ENCODE measurements at regions not wholly inside any gene's neighbourhood (a gene's known extent, or its start where the extent isn't known, plus 50 kb on each side); places are given as distances from the start of the nearest gene placed in this dataset.

GRCh38 chr4:28354880-28355656 lies 1494.4 kb downstream of the STIM2 start:
- peak; percentile 26 to 73 for DNase-seq

DNA sequence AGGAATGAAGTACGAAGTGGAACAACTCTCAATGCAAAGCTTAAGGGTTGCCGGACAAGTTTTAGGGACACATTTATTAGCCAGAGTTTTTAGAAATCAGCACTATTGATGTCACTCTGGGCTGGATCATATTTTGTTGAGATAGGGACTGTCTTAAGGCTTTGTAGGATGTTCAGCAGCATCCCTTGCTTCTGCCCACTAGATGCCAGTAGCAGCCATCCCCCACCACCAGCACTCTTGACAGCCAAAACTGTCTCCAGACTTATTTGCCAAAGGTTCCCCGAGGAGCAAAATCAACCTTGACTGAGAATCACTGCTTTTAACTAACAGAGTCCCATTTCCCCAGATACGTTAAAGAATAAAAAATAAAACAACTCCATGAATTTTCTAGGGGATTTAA lies 1497.3 kb downstream of the STIM2 start:
- DNase-seq = no peak

- DNase-seq = no peak
These were observed 1498.0 kb downstream of the STIM2 start for GRCh38 chr4:28358606-28359005.

- DNase-seq = no peak
These were observed 1500.0 kb downstream of the STIM2 start for GRCh38 chr4:28360681-28361080.

DNA sequence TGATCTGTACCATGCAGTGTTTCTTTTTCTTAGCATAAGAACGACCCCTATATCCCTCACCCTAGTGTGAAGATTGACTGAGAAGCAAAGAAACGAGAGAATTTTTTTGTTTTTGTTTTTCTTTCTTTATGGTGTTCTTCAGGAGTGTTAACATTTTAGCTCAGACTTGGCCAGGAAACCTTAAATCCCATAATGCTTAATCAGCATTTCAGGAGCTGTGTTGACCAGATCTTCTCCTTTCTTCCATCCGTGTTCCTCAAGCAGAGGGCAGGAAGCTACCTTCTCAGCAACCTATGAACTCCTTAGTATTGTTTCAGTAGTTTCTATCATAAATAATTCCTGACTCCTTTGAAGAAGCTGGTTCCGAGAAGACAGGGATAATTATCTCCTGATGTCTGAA lies 1501.5 kb downstream of the STIM2 start:
- no peak for DNase-seq

- no peak for DNase-seq
These were observed 1508.9 kb downstream of the STIM2 start for GRCh38 chr4:28369499-28369898.

GRCh38 chr4:28373191-28373590 lies 1512.5 kb downstream of the STIM2 start:
- no peak for DNase-seq

DNA sequence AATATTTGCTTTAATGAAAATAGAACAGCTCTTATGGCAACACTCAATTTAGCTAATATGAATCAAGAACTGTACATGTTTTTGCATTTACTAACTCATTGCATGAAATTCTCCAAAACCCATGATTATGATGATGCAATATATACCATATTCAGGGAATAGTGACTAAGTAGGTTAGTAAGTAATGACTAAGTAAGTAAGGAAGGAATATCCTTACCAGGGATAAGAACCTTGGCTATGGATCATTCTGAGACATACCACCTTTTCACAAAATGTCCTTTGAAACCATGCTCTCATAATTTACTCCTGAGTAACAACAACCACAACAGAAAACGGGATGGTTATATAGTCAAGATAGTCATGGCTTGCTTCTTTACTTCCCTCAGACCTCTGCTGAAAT lies 1513.0 kb downstream of the STIM2 start:
- no peak for DNase-seq

- DNase-seq = no peak
These were observed 1517.6 kb downstream of the STIM2 start for GRCh38 chr4:28378109-28378830.

DNA sequence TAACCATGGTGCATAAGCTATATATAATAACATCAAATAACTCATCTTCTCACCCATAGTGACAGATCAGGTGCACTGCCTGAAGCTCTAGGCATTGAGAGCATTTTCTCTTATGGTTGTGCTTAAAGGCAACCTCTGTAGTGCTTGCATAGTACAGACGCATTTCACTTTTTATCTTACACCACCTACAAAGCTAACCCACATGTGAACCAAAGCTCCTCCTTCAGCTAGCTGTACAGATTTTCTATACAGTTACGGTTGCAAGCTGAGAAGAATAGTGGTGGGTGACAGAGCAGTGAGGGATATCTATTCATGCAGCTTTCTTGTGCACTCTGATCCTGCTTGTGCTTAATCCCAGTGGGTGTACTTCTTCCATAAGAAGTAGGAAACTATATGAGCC lies 1525.2 kb downstream of the STIM2 start:
- no peak for DNase-seq

DNA sequence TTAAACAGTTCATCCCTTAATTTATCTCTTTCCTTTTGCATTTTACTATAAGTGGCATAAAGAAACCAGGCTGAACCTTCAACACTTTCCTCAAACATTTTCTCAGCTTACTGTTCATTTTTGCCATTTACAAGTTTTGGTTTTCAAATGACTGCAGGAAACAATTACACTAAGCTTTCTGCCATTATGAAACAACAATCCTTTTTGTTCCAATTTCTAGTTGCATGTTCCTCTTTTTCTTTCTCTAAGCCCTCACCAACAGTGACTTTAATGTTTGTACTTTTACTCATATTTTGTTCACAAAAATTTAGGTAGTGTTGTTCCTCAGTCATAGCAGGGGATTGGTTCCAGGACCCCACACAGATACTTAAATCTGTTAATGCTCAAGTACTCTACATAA lies 1526.1 kb downstream of the STIM2 start:
- no peak for DNase-seq

DNA sequence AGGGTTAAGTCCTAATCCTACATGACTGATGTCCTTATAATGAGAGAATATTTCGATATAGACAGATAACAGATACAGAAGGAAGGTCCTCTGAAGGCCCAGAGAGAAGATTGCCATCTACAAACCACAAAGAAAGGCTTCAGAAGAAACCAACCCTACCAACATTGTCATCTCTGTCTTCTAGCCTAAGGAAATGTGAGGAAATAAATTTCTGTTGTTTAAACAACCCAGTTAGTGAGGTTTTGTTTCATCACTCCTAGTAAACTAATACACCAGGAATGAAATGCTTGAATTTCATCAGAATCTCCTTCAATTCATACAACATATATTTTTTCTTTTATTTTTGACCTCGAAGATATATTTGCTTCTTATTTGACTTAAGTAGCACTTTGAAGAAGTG lies 1527.8 kb downstream of the STIM2 start:
- DNase-seq = no peak

- no peak for DNase-seq
These were observed 1531.2 kb downstream of the STIM2 start for GRCh38 chr4:28391877-28392276.

DNA sequence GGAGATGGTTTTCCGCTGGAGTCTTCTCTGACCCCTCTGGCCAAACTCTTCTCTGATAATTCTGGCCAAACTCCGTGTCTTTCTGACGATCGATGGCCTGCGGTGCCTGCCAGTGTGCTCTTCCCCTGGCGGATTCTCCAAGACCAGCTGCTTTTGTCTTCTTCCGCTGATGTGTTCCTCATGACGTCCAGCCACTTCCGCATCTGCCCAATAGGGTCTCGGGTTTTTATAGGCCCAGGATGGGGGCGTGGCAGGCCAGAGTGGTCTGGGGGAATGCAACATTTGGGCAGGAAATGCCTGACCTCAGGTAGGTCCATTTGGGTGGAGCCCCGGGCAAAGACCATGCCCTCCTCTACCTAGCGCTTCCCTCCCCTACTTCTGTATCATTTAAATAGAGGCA lies 1542.1 kb downstream of the STIM2 start:
- DNase-seq = no peak

DNA sequence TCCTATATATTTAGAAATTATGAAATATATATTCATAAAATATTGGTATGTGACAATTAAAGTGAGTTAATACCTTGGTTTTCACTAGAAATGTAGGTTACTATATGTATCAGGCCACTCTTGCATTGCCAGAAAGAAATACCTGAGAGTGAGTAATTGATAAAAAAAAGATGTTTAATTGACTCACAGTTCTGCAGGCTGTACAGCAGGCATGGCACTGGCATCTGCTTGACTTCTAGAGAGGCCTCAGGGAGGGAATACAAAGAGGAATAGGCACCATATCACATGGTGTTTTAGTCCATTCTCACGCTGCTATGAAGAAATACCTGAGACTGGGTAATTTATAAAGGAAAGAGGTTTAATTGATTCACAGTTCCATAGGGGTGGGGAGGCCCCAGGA lies 1560.6 kb downstream of the STIM2 start:
- no peak for DNase-seq

DNA sequence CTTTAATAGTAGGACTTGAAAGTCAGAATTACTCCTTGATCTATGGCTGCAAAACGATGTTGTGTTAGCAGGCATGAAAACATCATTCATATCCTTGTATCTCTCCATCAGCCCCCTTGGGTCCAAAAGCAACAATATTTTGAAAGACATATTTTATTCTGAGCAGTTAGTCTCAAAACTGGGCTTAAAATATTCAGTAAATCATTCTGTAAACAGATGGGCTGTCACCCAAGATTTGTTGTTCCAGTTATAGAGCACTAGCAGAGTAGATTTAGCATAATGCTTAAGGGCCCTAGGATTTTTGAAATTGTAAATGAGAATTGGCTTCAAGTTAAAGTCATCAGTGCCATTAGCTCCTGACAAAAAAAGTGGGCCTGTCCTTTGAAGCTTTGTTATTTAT lies 1565.6 kb downstream of the STIM2 start:
- no peak for DNase-seq

- DNase-seq = no peak
These were observed 1566.9 kb downstream of the STIM2 start for GRCh38 chr4:28427306-28428085.

DNA sequence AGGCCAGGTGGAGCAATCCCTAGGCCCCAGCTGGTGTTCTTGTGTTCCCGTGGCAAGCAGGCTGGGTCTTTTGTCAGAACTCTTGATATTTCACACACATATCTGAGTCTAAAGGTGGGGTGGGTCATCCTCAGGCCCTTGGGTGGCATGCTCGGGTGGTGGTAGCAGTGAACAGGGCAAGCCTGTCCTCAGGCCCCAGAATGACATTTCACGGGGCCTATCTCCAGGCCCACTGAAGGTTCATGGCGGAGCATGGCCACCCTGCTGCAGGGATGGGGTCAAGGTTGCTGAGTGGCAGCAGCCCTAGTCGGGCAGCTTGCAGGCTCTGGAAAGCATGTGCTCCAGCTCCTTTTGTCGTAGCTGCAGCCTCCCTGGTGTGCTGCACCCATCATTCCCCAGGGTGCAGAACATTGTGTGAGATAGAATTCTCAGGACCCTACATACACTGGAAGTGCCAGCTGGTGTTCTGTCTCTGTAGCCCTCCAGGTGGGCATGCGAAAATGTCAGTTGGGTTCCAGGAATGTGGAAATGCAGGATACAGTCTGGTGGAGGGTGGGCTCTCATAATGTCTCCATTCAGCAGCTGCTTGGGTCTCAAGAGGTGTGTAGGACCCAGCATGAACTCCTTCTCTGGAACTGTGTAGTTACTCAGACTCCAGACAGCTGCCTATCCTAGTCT lies 1571.8 kb downstream of the STIM2 start:
- DNase-seq = no peak

- no peak for DNase-seq
These were observed 1574.7 kb downstream of the STIM2 start for GRCh38 chr4:28435314-28435713.

GRCh38 chr4:28436191-28437080 lies 1575.8 kb downstream of the STIM2 start:
- DNase-seq = no peak

- no peak for DNase-seq
These were observed 1582.7 kb downstream of the STIM2 start for GRCh38 chr4:28443371-28443770.

GRCh38 chr4:28443801-28444412 lies 1583.3 kb downstream of the STIM2 start:
- DNase-seq = no peak

Data from NCI-H2081 (cell line).